GM23248 (cell line): ENCODE measurements at regions not wholly inside any gene's neighbourhood (a gene's known extent, or its start where the extent isn't known, plus 50 kb on each side); places are given as distances from the start of the nearest gene placed in this dataset.

Source experiments
- DNase-seq: peaks from one replicate; pipeline ENCODE4 v3.0.0-alpha.2; 2015
- H2AFZ ChIP-seq: fragments of 200-600 bp; sonication (generic); 2 replicates; pipeline ENCODE4 v1.6.1; 2016; ENCODE audit warnings: antibody characterized with exemption
- H3F3A ChIP-seq: fragments of 200-600 bp; sonication (generic); 2 replicates; pipeline ENCODE4 v1.6.1; 2016; ENCODE audit warnings: mild to moderate bottlenecking, antibody characterized with exemption, mixed run types; ENCODE audit not compliant: insufficient read depth
- H3K27ac ChIP-seq: fragments of 200-600 bp; sonication (generic); 2 replicates; pipeline ENCODE4 v1.5.1; 2016; ENCODE audit warnings: mild to moderate bottlenecking
- H3K27me3 ChIP-seq: fragments of 200-600 bp; sonication (generic); replicated peaks from 2 replicates; pipeline ENCODE4 v1.6.1; 2016; ENCODE audit warnings: mild to moderate bottlenecking; ENCODE audit not compliant: insufficient read depth
- H3K36me3 ChIP-seq: fragments of 200-600 bp; sonication (generic); 2 replicates; pipeline ENCODE4 v1.6.1; 2016; ENCODE audit warnings: low read depth, mild to moderate bottlenecking
- H3K4me1 ChIP-seq: fragments of 200-600 bp; sonication (generic); 2 replicates; pipeline ENCODE4 v1.6.1; 2016; ENCODE audit warnings: mild to moderate bottlenecking; ENCODE audit not compliant: insufficient read depth
- H3K4me2 ChIP-seq: fragments of 200-600 bp; sonication (generic); one replicate; pipeline ENCODE4 v1.6.1; 2016; ENCODE audit warnings: mild to moderate bottlenecking; ENCODE audit not compliant: unreplicated experiment
- H3K4me3 ChIP-seq: fragments of 200-600 bp; sonication (generic); 2 replicates; pipeline ENCODE4 v1.5.1; 2016; ENCODE audit warnings: mild to moderate bottlenecking
- H3K79me2 ChIP-seq: fragments of 200-600 bp; sonication (generic); 2 replicates; pipeline ENCODE4 v1.6.1; 2016; ENCODE audit warnings: mild to moderate bottlenecking; ENCODE audit not compliant: insufficient read depth
- H3K9ac ChIP-seq: fragments of 200-600 bp; sonication (generic); 2 replicates; pipeline ENCODE4 v1.6.1; 2016; ENCODE audit warnings: mild to moderate bottlenecking
- H3K9me2 ChIP-seq: fragments of 200-600 bp; sonication (generic); 2 replicates; pipeline ENCODE4 v1.6.1; 2016; ENCODE audit warnings: mixed run types, mild to moderate bottlenecking, moderate library complexity; ENCODE audit not compliant: insufficient read depth
- H3K9me3 ChIP-seq: fragments of 200-600 bp; sonication (generic); one replicate; pipeline ENCODE4 v1.6.1; 2017; ENCODE audit warnings: low read depth
- H4K20me1 ChIP-seq: fragments of 200-600 bp; sonication (generic); 2 replicates; pipeline ENCODE4 v1.6.0; 2016; ENCODE audit not compliant: insufficient read depth
- EZH2 ChIP-seq: fragments of 200-600 bp; sonication (generic); IDR thresholded peaks from 2 replicates; pipeline ENCODE4 v1.6.1; 2018; ENCODE audit warnings: antibody characterized with exemption, mild to moderate bottlenecking; ENCODE audit not compliant: insufficient read depth, poor library complexity, severe bottlenecking
- EZH2phosphoT487 ChIP-seq: fragments of 200-600 bp; sonication (generic); IDR thresholded peaks from 2 replicates; pipeline ENCODE4 v1.6.1; 2018; ENCODE audit warnings: antibody characterized with exemption, moderate library complexity, mild to moderate bottlenecking, low read depth; ENCODE audit not compliant: insufficient read depth
- WGBS, 2 experiments: methylation state at CpG; one replicate each; pipeline ENCODE4 v1.1.6; 2015 to 2017; ENCODE audit warnings: low lambda C conversion rate in 2 of 2, low coverage in 1 of 2; ENCODE audit errors: missing lambda C conversion rate in 2 of 2; 5-methylcytosine and 5-hydroxymethylcytosine counted together
- in situ Hi-C: fragments of 300-500 bp; cut with MboI; formaldehyde crosslinking; loops from 2 replicates; pipeline ENCODE4 v1.15.0; 2020

DNA sequence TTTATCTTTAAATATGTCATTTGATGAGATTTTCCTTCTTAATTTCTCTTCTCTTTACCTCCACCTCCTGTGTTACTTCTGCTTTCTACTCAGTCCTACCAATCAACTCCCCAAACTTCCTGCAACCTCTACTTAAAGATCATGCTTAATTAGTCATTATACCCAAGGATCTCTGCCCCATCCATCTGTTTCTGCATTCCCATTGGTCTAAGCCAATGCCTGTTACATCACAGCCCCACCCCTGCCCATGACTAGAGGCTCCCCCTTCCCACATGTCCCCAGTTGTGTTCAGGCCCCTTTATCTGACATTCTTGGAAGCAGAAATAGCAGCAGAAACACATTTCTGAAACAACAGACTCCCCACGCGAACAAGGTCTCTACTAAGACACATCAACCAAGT is 319.1 kb upstream of the NFE2L3 start:
- H3F3A ChIP-seq: peaks cover 9% of the 10 kb centered on the region
- WGBS, 2 experiments: 98 to 100% methylated on average over 2 of the region's 2 CpGs
- H3K79me2 ChIP-seq: no peaks in the 10 kb centered on the region
- no peak overlapping the region for H2AFZ ChIP-seq
- no peak for DNase-seq
- in situ Hi-C loops: no loop called here
- H3K27ac ChIP-seq: no peak overlapping the region
- H3K27me3 ChIP-seq: no peaks in the 10 kb centered on the region
- H3K4me3 ChIP-seq: no peak overlapping the region
- H3K4me1 ChIP-seq: peaks cover 17% of the 10 kb centered on the region
- H3K9me3 ChIP-seq: no peaks in the 10 kb centered on the region
- H3K4me2 ChIP-seq: no peak overlapping the region
- TF ChIP-seq EZH2: no peak
- TF ChIP-seq EZH2phosphoT487: no peak
- no peaks in the 10 kb centered on the region for H3K36me3 ChIP-seq
- no peaks in the 10 kb centered on the region for H3K9me2 ChIP-seq
- no peak overlapping the region for H3K9ac ChIP-seq
- H4K20me1 ChIP-seq: no peaks in the 10 kb centered on the region

GRCh38 chr7:25834050-25834449 is 317.9 kb upstream of the NFE2L3 start:
- H3K9me3 ChIP-seq: no peaks in the 10 kb centered on the region
- no peak overlapping the region for H3K4me2 ChIP-seq
- no peak overlapping the region for H3K27ac ChIP-seq
- TF ChIP-seq EZH2 (no peak), EZH2phosphoT487 (no peak)
- H3K79me2 ChIP-seq: no peaks in the 10 kb centered on the region
- WGBS, 2 experiments: 92 to 99% methylated on average over 4 of the region's 4 CpGs
- H3F3A ChIP-seq: peaks cover 9% of the 10 kb centered on the region
- no peaks in the 10 kb centered on the region for H3K36me3 ChIP-seq
- H3K4me1 ChIP-seq: peaks cover 17% of the 10 kb centered on the region
- no peaks in the 10 kb centered on the region for H4K20me1 ChIP-seq
- H2AFZ ChIP-seq: no peak overlapping the region
- no peak overlapping the region for H3K9ac ChIP-seq
- no peaks in the 10 kb centered on the region for H3K27me3 ChIP-seq
- no peak for DNase-seq
- no peak overlapping the region for H3K4me3 ChIP-seq
- in situ Hi-C loops: no loop called here
- no peaks in the 10 kb centered on the region for H3K9me2 ChIP-seq

DNA sequence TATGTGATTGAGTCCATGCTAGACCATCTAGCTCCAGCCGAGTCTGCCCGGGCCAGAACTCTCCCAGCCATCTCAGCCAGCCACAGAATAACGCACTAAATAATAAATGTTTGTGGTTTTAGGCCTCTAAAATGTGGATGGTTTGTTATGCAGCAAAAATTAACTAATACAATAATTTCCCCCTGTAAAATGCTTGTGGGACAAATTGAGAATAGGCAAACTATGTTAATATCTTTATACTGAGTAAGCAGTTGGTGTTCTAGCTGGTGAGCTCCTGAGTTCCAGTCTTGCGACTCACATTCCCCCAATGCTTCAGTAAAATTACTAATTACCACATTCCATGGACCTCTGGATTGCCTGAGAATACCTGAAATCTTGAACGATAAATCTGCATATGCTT is 316.8 kb upstream of the NFE2L3 start:
- H3K27me3 ChIP-seq: no peaks in the 10 kb centered on the region
- H3K9ac ChIP-seq: no peak overlapping the region
- no peak overlapping the region for H3K27ac ChIP-seq
- no peaks in the 10 kb centered on the region for H3K9me3 ChIP-seq
- peak; percentile 73 for DNase-seq
- no peaks in the 10 kb centered on the region for H4K20me1 ChIP-seq
- H3K9me2 ChIP-seq: no peaks in the 10 kb centered on the region
- H3K4me2 ChIP-seq: peak overlapping the region; percentile 38
- no peak overlapping the region for H2AFZ ChIP-seq
- no peak overlapping the region for H3K4me3 ChIP-seq
- H3F3A ChIP-seq: peaks cover 9% of the 10 kb centered on the region
- TF ChIP-seq EZH2phosphoT487 (no peak), EZH2 (no peak)
- in situ Hi-C loops: no loop called here
- 18 to 28% methylated on average over 5 of the region's 5 CpGs for WGBS, 2 experiments
- H3K4me1 ChIP-seq: peaks cover 17% of the 10 kb centered on the region
- no peaks in the 10 kb centered on the region for H3K36me3 ChIP-seq
- H3K79me2 ChIP-seq: no peaks in the 10 kb centered on the region

GRCh38 chr7:25839084-25839769 is 312.8 kb upstream of the NFE2L3 start:
- Histone ChIP-seq H2AFZ (no peak overlapping the region), H3K4me3 (no peak overlapping the region), H3F3A (peaks cover 9% of the 10 kb centered on the region), H3K9ac (no peak overlapping the region), H4K20me1 (no peaks in the 10 kb centered on the region), H3K27ac (no peak overlapping the region), H3K4me1 (peaks cover 20% of the 10 kb centered on the region), H3K27me3 (no peaks in the 10 kb centered on the region), H3K79me2 (no peaks in the 10 kb centered on the region), H3K9me3 (no peaks in the 10 kb centered on the region), H3K4me2 (no peak overlapping the region), H3K36me3 (no peaks in the 10 kb centered on the region), H3K9me2 (no peaks in the 10 kb centered on the region)
- no peak for TF ChIP-seq EZH2phosphoT487
- TF ChIP-seq EZH2: no peak
- in situ Hi-C loops: no loop called here
- peak; percentile 52 for DNase-seq
- WGBS, 2 experiments: 32 to 38% methylated on average over 2 of the region's 2 CpGs

DNA sequence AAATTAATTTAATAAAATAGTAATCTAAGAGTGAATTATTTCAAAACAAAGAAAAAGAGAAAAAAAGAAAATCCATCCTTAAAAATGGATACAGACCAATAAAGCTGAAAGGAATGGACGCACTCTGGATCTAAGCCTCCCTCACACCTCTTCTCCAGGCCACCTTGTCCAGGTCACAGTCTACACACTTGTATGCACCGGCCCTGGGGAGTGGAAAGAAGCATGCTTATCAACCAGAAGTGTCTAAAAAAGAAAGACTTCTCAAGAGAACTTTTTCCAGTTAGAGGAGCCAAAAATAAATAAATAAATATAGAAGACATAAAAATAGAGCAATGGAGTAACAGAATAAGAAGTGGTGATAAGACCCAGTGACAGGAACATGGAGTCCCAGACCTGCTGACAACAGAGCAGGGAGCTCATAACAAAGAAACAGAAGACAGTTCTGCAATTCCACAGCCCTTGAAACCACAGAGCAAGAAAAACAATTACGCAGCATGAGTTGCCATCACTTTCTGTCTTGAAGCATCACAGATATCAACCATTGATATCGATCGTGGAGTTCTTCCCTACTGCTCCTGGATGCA is 311.7 kb upstream of the NFE2L3 start:
- no peaks in the 10 kb centered on the region for H3K79me2 ChIP-seq
- H3K36me3 ChIP-seq: no peaks in the 10 kb centered on the region
- TF ChIP-seq EZH2 (no peak), EZH2phosphoT487 (no peak)
- DNase-seq: no peak
- 79 to 87% methylated on average over 5 of the region's 5 CpGs for WGBS, 2 experiments
- in situ Hi-C loops: no loop called here
- H3K9me2 ChIP-seq: no peaks in the 10 kb centered on the region
- no peak overlapping the region for H2AFZ ChIP-seq
- H3K4me1 ChIP-seq: peaks cover 16% of the 10 kb centered on the region
- no peak overlapping the region for H3K9ac ChIP-seq
- H3K27me3 ChIP-seq: no peaks in the 10 kb centered on the region
- no peak overlapping the region for H3K4me2 ChIP-seq
- no peaks in the 10 kb centered on the region for H3F3A ChIP-seq
- H3K27ac ChIP-seq: no peak overlapping the region
- no peak overlapping the region for H3K4me3 ChIP-seq
- H3K9me3 ChIP-seq: no peaks in the 10 kb centered on the region
- no peaks in the 10 kb centered on the region for H4K20me1 ChIP-seq
